Mesothelial cell of epicardium (in vitro differentiated cells): ENCODE measurements at regions not wholly inside any gene's neighbourhood (a gene's known extent, or its start where the extent isn't known, plus 50 kb on each side); places are given as distances from the start of the nearest gene placed in this dataset.

Experiments
- DNase-seq, 2 experiments: peaks; one replicate each; pipeline ENCODE4 v3.0.0; 2021; ENCODE audit warnings: low spot score in 2 of 2; ENCODE audit not compliant: unreplicated experiment in 2 of 2
- H3K27ac Mint-ChIP-seq: 2 replicates; pipeline ENCODE4 v1.8.0; 2021; ENCODE audit warnings: mixed read lengths
- H3K27me3 Mint-ChIP-seq: 2 replicates; pipeline ENCODE4 v1.8.0; 2021; ENCODE audit warnings: low read depth, mixed read lengths
- H3K36me3 Mint-ChIP-seq: 2 replicates; pipeline ENCODE4 v1.8.0; 2021; ENCODE audit warnings: mixed read lengths
- H3K4me1 Mint-ChIP-seq: 2 replicates; pipeline ENCODE4 v1.8.0; 2021; ENCODE audit warnings: mixed read lengths
- H3K4me3 Mint-ChIP-seq: 2 replicates; pipeline ENCODE4 v1.8.0; 2021; ENCODE audit warnings: mild to moderate bottlenecking, moderate library complexity, mixed read lengths
- H3K9me3 Mint-ChIP-seq: 2 replicates; pipeline ENCODE4 v1.8.0; 2021; ENCODE audit warnings: mixed read lengths
- TF ChIP-seq, protein P1 (sequence below): fragments of 200-600 bp; sonication (generic); IDR thresholded peaks from one replicate; pipeline ENCODE4 v1.5.0; 2021; ENCODE audit warnings: antibody characterized with exemption; ENCODE audit not compliant: unreplicated experiment

GRCh38 chr6:74103417-74103816 is 407.4 kb downstream of the CD109 start:
- TF ChIP-seq, protein P1, sequence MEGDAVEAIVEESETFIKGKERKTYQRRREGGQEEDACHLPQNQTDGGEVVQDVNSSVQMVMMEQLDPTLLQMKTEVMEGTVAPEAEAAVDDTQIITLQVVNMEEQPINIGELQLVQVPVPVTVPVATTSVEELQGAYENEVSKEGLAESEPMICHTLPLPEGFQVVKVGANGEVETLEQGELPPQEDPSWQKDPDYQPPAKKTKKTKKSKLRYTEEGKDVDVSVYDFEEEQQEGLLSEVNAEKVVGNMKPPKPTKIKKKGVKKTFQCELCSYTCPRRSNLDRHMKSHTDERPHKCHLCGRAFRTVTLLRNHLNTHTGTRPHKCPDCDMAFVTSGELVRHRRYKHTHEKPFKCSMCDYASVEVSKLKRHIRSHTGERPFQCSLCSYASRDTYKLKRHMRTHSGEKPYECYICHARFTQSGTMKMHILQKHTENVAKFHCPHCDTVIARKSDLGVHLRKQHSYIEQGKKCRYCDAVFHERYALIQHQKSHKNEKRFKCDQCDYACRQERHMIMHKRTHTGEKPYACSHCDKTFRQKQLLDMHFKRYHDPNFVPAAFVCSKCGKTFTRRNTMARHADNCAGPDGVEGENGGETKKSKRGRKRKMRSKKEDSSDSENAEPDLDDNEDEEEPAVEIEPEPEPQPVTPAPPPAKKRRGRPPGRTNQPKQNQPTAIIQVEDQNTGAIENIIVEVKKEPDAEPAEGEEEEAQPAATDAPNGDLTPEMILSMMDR: no peak
- no peaks in the 10 kb centered on the region for H3K36me3 Mint-ChIP-seq
- peaks cover 12% of the 10 kb centered on the region for H3K27me3 Mint-ChIP-seq
- H3K4me3 Mint-ChIP-seq: no peak overlapping the region
- no peak overlapping the region for H3K27ac Mint-ChIP-seq
- DNase-seq: no peak
- peaks cover 4% of the 10 kb centered on the region for H3K4me1 Mint-ChIP-seq
- H3K9me3 Mint-ChIP-seq: no peaks in the 10 kb centered on the region

DNA sequence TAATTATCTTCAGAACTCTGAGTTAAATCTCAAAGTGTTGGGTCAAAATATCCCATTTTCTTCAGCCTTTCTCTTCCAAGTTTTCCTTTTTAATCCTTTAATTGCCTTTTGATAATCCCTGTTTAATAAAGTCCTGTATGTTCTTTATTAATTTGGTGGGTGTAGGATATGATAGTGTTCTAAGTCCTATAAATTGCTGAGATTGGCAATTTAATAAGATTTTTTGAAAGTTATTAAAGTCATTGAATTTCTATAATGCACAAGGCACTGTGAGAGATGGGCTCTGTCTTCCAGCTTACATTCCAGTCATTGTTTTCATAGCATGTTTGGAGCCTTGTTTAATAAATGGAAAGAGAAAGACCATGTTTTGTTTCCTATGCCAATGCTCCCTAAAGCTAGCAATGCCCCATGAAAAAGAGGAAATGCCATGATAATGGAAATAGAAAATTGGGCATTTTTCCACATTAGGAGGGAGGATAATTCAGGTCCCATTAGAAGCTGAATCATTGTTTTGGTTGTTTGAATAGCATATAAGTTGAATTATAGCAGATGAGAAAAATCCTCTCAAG is 404.8 kb downstream of the CD109 start:
- H3K36me3 Mint-ChIP-seq: no peaks in the 10 kb centered on the region
- no peaks in the 10 kb centered on the region for H3K9me3 Mint-ChIP-seq
- peaks cover 4% of the 10 kb centered on the region for H3K4me1 Mint-ChIP-seq
- H3K27me3 Mint-ChIP-seq: peaks cover 4% of the 10 kb centered on the region
- H3K27ac Mint-ChIP-seq: no peak overlapping the region
- TF ChIP-seq, protein P1: no peak
- H3K4me3 Mint-ChIP-seq: no peak overlapping the region
- no peak for DNase-seq

DNA sequence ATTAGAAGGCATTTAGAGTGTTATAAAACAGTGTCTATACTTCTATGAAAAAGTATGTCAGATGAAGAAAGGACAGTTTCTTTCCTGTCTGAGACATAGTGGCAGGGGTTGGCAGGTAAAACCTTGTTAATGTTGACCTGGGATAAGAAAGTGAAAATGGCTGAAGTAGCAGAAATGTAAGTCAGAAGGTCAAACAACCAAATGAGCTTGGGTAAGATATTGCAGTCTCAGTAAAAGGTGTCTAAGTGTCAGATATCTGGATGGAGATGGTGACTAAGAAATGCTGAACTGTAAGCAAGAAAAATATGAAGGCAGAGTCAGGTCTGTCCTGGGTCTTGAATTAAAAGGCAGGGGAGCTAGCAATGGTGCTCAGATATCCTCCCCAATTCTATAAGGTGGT is 400.3 kb downstream of the CD109 start:
- peaks cover 4% of the 10 kb centered on the region for H3K4me1 Mint-ChIP-seq
- H3K4me3 Mint-ChIP-seq: no peak overlapping the region
- TF ChIP-seq, protein P1: no peak
- no peak overlapping the region for H3K27ac Mint-ChIP-seq
- peaks cover 20% of the 10 kb centered on the region for H3K27me3 Mint-ChIP-seq
- H3K36me3 Mint-ChIP-seq: no peaks in the 10 kb centered on the region
- DNase-seq: no peak
- no peaks in the 10 kb centered on the region for H3K9me3 Mint-ChIP-seq

DNA sequence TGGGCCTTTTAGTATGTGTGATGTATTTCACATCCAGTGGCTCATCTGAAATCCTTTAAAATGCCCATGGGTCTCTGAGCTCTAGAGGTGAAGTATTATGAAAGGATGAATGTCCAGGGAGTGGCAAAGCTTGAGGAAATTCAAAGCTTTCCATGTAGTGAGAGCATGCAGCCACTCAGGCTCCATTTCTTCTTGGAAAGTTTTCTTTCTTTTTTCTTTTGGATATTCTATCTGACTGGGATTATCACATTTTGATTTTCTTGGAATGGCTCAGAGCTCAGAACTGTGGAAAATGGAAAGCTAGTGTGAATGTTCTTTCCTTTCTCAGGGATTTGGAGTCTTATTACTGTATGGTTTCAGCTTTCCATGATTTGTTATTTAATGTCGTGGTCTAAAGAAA is 397.4 kb downstream of the CD109 start:
- DNase-seq: no peak
- Mint-ChIP-seq H3K4me1 (no peaks in the 10 kb centered on the region), H3K36me3 (no peaks in the 10 kb centered on the region), H3K27me3 (peaks cover 22% of the 10 kb centered on the region), H3K4me3 (no peak overlapping the region), H3K9me3 (peaks cover 5% of the 10 kb centered on the region), H3K27ac (no peak overlapping the region)
- TF ChIP-seq, protein P1: no peak

DNA sequence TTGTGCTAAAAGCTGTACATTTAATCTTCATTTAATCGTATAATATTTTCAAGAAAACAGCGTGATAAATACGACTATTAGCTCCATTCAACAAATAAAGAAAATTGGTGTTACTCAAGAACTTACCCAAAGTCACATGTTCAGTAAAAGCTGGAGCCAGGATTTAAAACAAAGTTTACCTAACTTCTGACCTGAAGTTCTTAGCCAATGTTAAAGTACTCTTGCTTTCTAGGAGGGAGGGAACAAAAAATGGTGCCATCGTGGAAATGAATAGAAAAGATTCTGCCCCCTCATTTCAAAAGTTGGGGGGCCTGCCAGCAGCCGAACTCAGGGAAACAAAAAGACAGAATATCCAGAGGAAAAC is 395.8 kb downstream of the CD109 start:
- Mint-ChIP-seq H3K27ac (no peak overlapping the region), H3K4me3 (no peak overlapping the region), H3K9me3 (peaks cover 5% of the 10 kb centered on the region), H3K27me3 (peaks cover 23% of the 10 kb centered on the region), H3K36me3 (no peaks in the 10 kb centered on the region), H3K4me1 (no peaks in the 10 kb centered on the region)
- DNase-seq: no peak
- TF ChIP-seq, protein P1: no peak
